IPS-20b (cell line): ENCODE measurements at regions not wholly inside any gene's neighbourhood (a gene's known extent, or its start where the extent isn't known, plus 50 kb on each side); places are given as distances from the start of the nearest gene placed in this dataset.

Experiments used
- H3K27ac ChIP-seq: one replicate; pipeline ENCODE4 v1.5.1; 2013; ENCODE audit warnings: low read length
- H3K27me3 ChIP-seq: 2 replicates; pipeline ENCODE4 v1.6.1; 2013; ENCODE audit warnings: mild to moderate bottlenecking, low read length, inconsistent platforms; ENCODE audit not compliant: insufficient read depth
- H3K36me3 ChIP-seq: 2 replicates; pipeline ENCODE4 v1.6.1; 2013; ENCODE audit warnings: low read depth, mild to moderate bottlenecking, inconsistent platforms, low read length, moderate library complexity; ENCODE audit not compliant: insufficient read depth
- H3K4me1 ChIP-seq: 2 replicates; pipeline ENCODE4 v1.6.1; 2013; ENCODE audit warnings: mild to moderate bottlenecking, control low read depth, inconsistent platforms, low read length, moderate library complexity; ENCODE audit not compliant: insufficient read depth
- H3K4me3 ChIP-seq: 2 replicates; pipeline ENCODE4 v1.5.1; 2013; ENCODE audit warnings: mild to moderate bottlenecking, low read length, inconsistent platforms
- H3K9ac ChIP-seq: 2 replicates; pipeline ENCODE4 v1.6.1; 2013; ENCODE audit warnings: low read depth, mild to moderate bottlenecking, inconsistent platforms, low read length, moderate library complexity
- H3K9me3 ChIP-seq: 2 replicates; pipeline ENCODE4 v1.6.1; 2013; ENCODE audit warnings: mild to moderate bottlenecking, low read depth, low read length, inconsistent platforms; ENCODE audit not compliant: insufficient read depth

DNA sequence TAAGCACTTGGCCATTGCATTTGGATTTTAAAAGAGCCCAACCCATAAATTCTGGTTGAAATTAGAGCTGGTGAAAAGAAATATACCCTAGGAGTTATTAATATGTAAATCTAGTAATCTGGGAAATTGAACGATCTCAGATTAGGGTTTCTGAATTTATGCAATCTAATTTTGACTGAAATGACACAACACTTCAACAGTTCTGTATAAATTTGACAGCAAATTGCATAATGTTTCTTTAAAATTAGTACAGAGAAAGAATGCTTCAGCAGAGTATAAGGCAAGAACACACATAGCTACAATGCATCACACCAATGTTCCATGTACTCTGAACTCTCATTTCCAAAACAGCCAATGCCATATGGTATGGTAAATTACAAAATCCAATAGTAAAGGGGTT lies 201.5 kb upstream of the ITGA4 start:
- Histone ChIP-seq H3K9me3 (no peaks in the 10 kb centered on the region), H3K9ac (no peak overlapping the region), H3K36me3 (no peaks in the 10 kb centered on the region), H3K27me3 (no peaks in the 10 kb centered on the region), H3K4me3 (no peak overlapping the region), H3K27ac (no peak overlapping the region), H3K4me1 (no peaks in the 10 kb centered on the region)

DNA sequence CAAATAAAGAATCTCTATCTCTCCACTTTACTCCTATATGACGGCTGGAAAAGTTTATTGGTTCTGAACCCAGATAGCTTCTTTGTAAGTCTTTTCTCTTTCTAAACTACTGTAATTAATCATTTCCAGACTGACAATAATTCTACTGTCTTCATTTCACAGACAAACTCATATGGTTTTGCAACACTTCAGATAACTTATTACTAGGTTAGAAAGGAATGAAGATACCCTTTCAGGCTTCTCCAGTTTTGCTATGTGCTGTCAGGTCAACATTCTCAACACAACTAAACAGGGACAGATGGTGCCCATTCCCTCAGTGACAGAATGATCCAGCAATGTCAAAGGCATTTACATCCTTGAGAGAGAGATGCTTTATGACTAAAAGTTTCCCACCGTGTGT lies 198.5 kb upstream of the ITGA4 start:
- H3K9me3 ChIP-seq = no peaks in the 10 kb centered on the region
- no peaks in the 10 kb centered on the region for H3K36me3 ChIP-seq

DNA sequence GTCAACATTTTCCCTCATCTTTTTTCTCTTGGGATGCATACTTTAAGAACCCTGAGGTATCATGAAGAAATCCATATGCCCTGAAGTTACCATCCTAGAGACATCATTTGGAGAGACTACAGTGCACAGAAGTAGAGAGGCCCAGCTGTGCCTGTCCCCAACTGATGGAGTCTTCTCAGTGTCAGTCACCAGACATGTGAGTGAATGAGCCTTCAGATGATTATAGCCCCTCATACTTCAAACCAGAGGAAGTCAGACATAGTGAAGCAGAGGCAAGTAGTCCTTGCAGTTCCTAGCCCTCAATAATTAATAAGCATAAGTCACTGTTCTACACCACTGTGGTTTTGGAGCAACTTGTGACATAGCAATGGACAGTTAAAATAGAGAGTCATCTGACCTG lies 194.4 kb upstream of the ITGA4 start:
- H3K36me3 ChIP-seq = no peaks in the 10 kb centered on the region
- H3K9me3 ChIP-seq = no peaks in the 10 kb centered on the region
- H3K27ac ChIP-seq = no peak overlapping the region
- no peak overlapping the region for H3K9ac ChIP-seq
- peaks cover 19% of the 10 kb centered on the region for H3K4me1 ChIP-seq
- H3K4me3 ChIP-seq = no peak overlapping the region
- H3K27me3 ChIP-seq = no peaks in the 10 kb centered on the region

More for the DNA sequence above, 198.5 kb upstream of the ITGA4 start:
- no peak overlapping the region for H3K9ac ChIP-seq
- no peak overlapping the region for H3K27ac ChIP-seq
- no peaks in the 10 kb centered on the region for H3K27me3 ChIP-seq
- no peak overlapping the region for H3K4me3 ChIP-seq
- H3K4me1 ChIP-seq = no peaks in the 10 kb centered on the region; the same call in 1 of the 2 replicates

DNA sequence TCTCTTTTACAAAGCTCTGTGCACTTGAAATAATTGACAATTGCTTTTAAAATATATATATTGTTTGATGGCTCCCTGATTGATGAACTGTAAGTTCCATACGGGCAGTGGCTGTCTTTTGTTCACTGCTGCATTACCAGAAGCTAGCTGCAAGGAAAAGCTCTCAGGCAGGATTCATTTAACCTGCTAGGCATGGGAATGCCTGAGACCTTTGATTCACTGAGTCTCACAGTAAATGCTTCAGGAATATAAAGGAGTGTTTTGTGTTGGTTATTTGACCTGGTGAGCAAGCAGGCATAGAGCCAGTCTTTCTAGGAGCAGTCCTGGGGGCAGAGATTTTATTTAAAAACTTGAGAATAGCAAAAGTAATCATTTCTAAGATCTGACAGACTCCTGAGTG lies 193.2 kb upstream of the ITGA4 start:
- Histone ChIP-seq H3K4me3 (no peak overlapping the region), H3K27ac (no peak overlapping the region), H3K4me1 (peaks cover 19% of the 10 kb centered on the region), H3K36me3 (no peaks in the 10 kb centered on the region), H3K27me3 (no peaks in the 10 kb centered on the region), H3K9me3 (no peaks in the 10 kb centered on the region), H3K9ac (no peak overlapping the region)

DNA sequence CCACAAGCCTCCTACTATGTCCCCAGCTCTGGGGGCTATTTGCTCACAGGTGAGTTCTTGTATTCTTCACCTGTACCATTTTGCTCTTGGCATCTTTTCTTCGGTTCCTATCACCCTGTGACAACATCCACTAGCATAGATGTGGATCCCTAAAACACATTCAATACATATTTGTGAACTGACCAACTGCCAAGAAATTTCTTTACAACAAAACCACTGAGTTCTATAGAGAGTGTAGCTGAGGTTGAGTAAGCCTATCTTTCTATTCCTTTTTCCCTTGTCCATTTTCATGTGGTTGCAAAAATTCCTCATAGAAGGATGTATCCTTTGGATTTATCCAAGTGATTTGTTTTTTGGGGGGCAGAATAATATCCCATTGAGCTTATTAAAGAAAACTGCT lies 192.7 kb upstream of the ITGA4 start:
- H3K27me3 ChIP-seq = no peaks in the 10 kb centered on the region
- no peaks in the 10 kb centered on the region for H3K9me3 ChIP-seq
- H3K4me1 ChIP-seq = peaks cover 19% of the 10 kb centered on the region
- H3K9ac ChIP-seq = no peak overlapping the region
- no peak overlapping the region for H3K27ac ChIP-seq
- H3K4me3 ChIP-seq = no peak overlapping the region
- no peaks in the 10 kb centered on the region for H3K36me3 ChIP-seq

DNA sequence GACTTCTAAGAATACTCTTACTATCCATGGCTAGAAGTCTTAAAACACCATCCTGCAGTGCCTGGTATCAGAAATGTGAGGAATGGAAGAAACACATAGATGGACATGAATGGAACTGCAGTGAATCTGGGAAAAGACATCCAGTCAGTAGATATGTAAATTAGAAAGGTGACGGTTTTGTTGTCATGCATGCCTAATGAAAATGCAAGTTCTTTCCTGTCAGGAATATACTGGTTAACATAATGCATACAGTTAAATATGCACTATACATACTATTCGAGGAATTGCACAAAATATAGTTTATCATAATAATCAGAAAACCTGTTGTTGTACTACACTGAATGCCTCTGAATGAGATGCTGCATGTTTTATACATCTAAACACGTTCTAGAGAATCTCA lies 190.6 kb upstream of the ITGA4 start:
- Histone ChIP-seq H3K27ac (peak overlapping the region; percentile 49), H3K27me3 (no peaks in the 10 kb centered on the region), H3K9me3 (no peaks in the 10 kb centered on the region), H3K36me3 (no peaks in the 10 kb centered on the region), H3K4me1 (peaks cover 19% of the 10 kb centered on the region), H3K4me3 (no peak overlapping the region), H3K9ac (no peak overlapping the region)

DNA sequence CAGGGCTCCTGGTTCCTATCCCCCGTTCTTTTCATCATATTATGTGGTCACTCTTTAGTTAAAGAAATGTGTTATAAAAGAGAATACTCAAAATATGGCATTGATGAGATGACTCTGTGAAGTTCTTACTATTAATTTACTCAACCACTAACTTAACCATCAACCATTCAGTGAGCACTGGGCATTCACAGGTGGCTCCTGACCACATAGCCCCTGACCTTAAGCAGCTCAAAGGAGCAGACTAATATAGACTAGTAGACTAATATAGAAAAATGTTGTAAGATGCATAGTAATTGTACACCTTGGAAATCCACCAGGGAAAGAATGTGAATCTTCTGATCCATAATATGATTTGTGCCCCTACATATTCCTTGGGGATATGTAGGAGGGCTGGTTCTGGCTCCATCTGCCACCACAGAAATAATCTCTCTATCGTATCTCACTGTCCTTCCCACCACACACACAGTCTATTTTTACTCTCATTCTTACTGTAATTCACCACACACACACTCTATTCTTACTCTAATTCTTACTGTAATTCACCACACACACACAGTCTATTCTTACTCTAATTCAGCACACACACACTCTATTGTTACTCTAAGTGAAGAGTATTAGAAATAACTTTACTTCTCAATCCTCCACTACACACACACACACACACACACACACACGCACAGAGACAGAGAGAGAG lies 188.9 kb upstream of the ITGA4 start:
- Histone ChIP-seq H3K27ac (no peak overlapping the region), H3K9ac (no peak overlapping the region), H3K9me3 (no peaks in the 10 kb centered on the region), H3K4me3 (no peak overlapping the region), H3K4me1 (peaks cover 19% of the 10 kb centered on the region), H3K36me3 (no peaks in the 10 kb centered on the region), H3K27me3 (no peaks in the 10 kb centered on the region)

DNA sequence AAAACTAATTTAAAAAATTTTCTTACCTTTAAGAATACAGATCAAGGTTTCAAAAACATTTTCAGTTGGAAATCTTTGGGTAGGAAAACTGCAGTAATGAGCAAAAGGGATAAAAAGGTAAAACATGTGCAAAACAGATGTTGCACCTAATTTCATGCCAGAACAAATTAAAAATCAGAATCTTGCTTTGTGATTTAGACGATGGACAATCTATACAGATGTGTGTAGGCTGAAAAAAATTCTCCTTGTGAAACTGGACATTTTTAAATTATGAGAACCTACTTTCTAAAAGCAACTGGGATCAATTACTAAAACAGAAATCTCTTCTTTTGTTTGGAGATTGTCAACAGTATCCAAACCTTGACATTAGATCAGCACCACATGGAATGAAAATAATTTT lies 183.2 kb upstream of the ITGA4 start:
- H3K36me3 ChIP-seq = no peaks in the 10 kb centered on the region
- no peak overlapping the region for H3K27ac ChIP-seq
- no peaks in the 10 kb centered on the region; the same call in 1 of the 2 replicates for H3K4me1 ChIP-seq
- H3K9me3 ChIP-seq = no peaks in the 10 kb centered on the region
- H3K9ac ChIP-seq = no peak overlapping the region
- H3K4me3 ChIP-seq = no peak overlapping the region
- H3K27me3 ChIP-seq = no peaks in the 10 kb centered on the region

DNA sequence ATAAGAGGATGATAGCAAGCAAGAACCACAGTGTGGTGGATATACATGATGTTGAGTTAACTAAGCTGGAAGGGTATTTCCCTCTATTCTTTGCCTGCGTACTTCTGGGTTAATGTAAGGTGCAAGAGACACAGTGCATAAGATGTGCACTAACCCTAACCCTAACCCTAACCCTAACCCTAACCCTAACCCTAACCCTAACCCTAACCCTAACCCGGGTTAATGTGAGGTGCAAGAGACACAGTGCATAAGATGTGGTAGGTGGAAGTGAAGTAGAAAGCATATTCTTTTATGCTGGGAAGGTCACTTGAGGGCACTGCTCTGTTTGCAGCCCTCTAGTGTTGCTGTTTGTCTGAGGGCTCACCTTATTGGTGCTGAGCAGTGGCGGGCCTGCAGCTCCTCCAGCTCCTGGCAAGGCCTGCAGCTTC lies 181.5 kb upstream of the ITGA4 start:
- no peak overlapping the region for H3K9ac ChIP-seq
- H3K4me3 ChIP-seq = no peak overlapping the region
- H3K36me3 ChIP-seq = no peaks in the 10 kb centered on the region
- no peaks in the 10 kb centered on the region; the same call in 1 of the 2 replicates for H3K4me1 ChIP-seq
- H3K27ac ChIP-seq = no peak overlapping the region
- H3K27me3 ChIP-seq = no peaks in the 10 kb centered on the region
- H3K9me3 ChIP-seq = no peaks in the 10 kb centered on the region

DNA sequence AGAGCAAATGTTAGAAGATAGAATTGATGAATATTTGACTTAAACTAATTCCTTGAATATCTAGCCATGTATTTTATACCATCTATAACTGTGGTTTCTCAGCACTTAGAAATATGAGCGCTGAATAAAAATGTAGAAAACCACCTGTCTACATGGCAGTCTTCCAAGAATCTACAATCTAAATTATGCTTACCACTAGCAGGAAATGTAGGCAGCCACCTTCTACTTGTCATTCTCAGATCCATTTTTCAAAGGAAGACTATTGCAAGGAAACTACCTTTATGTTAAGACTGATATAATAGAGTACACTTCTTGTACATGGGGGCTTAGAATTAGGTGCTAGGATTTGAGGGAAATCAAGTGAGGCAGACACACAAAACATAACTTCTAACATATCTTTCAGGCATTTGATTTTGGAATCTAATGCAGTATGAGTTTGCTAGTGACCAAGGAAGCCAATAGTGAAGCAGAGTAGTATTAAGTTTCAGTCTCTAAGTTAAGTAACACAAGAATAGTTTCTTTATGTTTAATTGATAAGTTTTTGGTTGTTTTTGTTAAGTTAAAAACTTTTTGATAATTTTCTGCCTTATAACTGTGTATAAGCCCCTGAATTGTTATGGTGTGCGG lies 175.9 kb upstream of the ITGA4 start:
- Histone ChIP-seq H3K36me3 (no peaks in the 10 kb centered on the region), H3K9ac (no peak overlapping the region), H3K27ac (no peak overlapping the region), H3K27me3 (no peaks in the 10 kb centered on the region), H3K9me3 (no peaks in the 10 kb centered on the region), H3K4me3 (no peak overlapping the region), H3K4me1 (no peaks in the 10 kb centered on the region)

DNA sequence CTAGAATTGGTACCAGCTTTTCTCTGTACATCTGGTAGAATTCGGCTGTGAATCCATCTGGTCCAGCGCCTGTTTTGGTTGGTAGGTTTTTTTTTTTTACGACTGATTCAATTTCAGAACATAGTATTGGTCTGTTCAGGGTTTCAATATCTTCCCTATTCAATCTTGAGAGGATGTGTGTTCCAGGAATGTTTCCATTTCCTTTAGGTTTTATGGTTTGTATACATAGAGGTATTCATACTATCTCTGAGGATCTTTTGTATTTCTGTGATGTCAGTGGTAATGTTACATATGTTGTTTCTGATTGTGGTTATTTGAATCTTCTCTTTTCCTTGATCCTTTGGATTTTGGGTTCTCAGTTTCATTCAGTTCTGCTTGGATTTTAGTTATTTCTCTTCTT lies 172.1 kb upstream of the ITGA4 start:
- H3K36me3 ChIP-seq = no peaks in the 10 kb centered on the region
- no peaks in the 10 kb centered on the region for H3K9me3 ChIP-seq
- no peaks in the 10 kb centered on the region for H3K4me1 ChIP-seq
- no peak overlapping the region for H3K4me3 ChIP-seq
- H3K27ac ChIP-seq = no peak overlapping the region
- H3K9ac ChIP-seq = no peak overlapping the region
- no peaks in the 10 kb centered on the region for H3K27me3 ChIP-seq

DNA sequence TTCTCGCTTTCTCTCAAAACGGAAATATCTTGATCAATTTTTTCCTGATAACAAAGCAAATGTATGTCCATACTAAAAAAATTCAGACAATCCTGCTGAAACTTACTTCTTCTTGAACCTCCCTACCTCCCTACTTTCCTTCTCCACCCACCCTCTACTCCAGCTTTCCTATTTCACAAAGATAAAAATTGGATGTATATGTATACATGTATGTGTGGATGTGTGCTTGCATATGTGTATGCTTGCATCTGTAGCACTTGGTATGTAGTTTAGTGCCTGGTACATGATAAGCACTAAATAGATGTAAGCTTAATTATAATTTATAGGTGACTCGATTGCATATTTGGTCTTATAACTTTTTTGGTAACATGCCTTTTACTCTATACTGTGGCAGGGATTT lies 167.5 kb upstream of the ITGA4 start:
- Histone ChIP-seq H3K36me3 (no peaks in the 10 kb centered on the region), H3K27ac (no peak overlapping the region), H3K9me3 (no peaks in the 10 kb centered on the region), H3K4me1 (no peaks in the 10 kb centered on the region), H3K4me3 (no peak overlapping the region), H3K27me3 (no peaks in the 10 kb centered on the region), H3K9ac (no peak overlapping the region)
